ENCODE measurements at regions not wholly inside any gene's neighbourhood (a gene's known extent, or its start where the extent isn't known, plus 50 kb on each side); places are given as distances from the start of the nearest gene placed in this dataset.

DNA sequence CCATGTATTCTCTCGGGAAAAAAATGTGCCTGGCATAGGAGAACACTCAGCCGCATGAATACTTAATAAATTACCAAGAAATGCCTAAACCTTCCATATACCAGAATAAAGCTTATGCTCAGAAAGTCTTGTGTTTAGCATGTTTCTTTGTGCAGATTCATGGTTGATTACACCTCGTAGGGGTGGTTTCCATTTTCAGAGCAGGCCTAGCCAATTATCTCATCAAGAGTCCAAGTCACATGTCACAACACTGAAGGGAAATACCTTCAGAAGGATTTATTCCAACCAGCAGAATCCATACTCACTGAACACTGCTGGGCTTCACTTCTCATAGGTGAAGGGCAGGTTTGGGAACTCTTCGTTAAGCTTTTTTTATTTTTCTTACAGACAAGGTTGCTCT lies 539.7 kb downstream of the PLXDC2 start:
- no peak for DNase-seq (ENCODE audit: low spot score)
- intact Hi-C loops (cut with DNase I) = no loop called here

DNA sequence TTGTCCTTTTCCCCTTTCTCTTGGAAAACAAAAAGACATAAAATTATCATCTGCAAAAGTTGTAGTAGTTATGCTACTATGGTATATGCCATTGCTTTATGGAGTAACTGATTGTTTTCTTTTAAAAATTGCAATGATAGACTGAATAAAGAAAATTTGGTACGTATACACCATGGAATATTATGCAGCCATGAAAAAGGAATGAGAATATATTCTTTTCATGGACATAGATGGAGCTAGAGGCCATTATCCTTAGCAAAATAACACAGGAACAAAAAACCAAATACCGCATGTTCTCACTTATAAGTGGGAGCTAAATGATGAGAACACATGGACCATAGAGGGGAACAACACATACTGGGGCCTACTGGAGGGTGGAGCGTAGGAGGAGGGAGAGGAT lies 538.8 kb downstream of the PLXDC2 start:
- intact Hi-C loops (cut with DNase I) = no loop called here
- no peak for DNase-seq (ENCODE audit: low spot score)

DNA sequence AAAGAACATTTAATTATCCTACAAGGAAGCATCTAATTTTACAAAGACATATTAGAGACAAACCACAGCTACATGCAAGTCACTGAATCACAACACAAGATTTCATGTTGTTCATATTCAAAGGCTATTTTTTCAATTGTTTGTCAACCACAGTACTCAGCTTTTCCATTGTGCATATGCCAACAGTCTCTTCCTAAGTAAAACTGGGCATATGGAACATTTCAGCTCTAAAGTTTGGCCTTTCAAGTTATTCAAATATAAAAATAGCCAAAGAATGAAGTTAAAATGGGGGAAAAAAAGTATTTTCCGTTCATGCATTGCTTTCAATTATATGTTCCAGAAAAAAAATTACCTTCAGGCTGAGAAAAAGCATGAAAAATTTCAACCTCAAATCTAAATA lies 537.9 kb downstream of the PLXDC2 start:
- DNase-seq (ENCODE audit: low spot score) = no peak
- intact Hi-C loops (cut with DNase I) = no loop called here

DNA sequence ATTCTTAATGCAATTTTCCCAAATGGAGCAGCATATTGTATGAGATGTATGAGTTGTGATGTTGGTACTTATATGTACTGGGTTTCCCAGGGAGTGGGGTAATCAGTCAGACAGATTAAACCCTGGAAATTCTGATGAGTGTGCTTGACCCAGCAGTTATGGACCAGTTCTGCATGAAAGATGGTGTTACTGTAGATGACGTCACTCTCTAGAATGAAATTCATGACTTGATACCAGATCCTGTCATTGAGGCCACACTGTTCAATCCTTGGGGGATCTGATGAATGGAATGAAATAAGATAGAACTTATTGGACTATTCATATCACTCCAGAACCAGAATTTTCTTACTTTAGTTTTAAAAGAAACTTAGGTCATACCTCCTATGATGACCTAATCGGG lies 534.3 kb downstream of the PLXDC2 start:
- no peak for DNase-seq (ENCODE audit: low spot score)
- intact Hi-C loops (cut with DNase I) = loop anchor here in 1 of 2 donors (2.0 kb wide), 1 partner anchor 70 kb away; no protein-coding TSS in a partner anchor

DNA sequence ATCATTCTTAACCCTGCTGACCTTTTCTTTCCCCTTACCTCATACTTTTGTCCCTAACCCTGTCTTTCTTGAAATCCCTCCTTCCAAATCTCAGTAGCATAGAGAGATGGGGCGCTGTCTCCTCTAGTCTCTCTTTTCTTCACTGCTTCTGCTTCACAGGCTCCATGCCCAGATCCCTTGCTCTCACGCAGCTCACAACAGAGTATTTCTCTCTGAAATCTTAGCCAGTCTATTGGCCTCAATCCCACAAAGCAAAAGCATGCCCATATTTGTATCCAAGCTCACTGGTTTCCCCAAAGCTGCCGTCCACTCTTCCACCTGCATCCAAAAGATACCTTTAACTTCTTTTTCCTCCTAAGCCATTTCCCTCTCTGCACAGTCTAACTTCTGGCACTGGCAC lies 526.8 kb downstream of the PLXDC2 start:
- intact Hi-C loops (cut with DNase I) = no loop called here
- no peak for DNase-seq (ENCODE audit: low spot score)

Small RNAs in the stretch of these regions (microRNA-seq; reads per million reads assigned to microRNA genes)
- 0 to 0.26 reads per million in 2 donors for gene MIR4675 (ENCODE audit: borderline microRNAs expressed in 2 of 2)

All from posterior vena cava (tissue), 2 donors.